H9 (cell line): ENCODE measurements at regions not wholly inside any gene's neighbourhood (a gene's known extent, or its start where the extent isn't known, plus 50 kb on each side); places are given as distances from the start of the nearest gene placed in this dataset.
A peak's percentile ranks its signal among the peaks of the same experiment; 100 is the strongest.

Experiments used
- DNase-seq: peaks from one replicate; pipeline ENCODE4 v3.0.0-alpha.2; 2017
- H2AFZ ChIP-seq: one replicate; pipeline ENCODE4 v1.6.1; 2013; ENCODE audit warnings: mild to moderate bottlenecking, low read length, control low read depth, moderate library complexity
- H2AK5ac ChIP-seq: 2 replicates; pipeline ENCODE4 v1.6.1; 2013; ENCODE audit warnings: low read length, control low read depth, mixed read lengths; ENCODE audit not compliant: insufficient read length
- H2BK120ac ChIP-seq: one replicate; pipeline ENCODE4 v1.6.1; 2013; ENCODE audit warnings: low read depth, mild to moderate bottlenecking, low read length, control low read depth, inconsistent platforms; ENCODE audit not compliant: poor library complexity, severe bottlenecking
- H2BK12ac ChIP-seq: 2 replicates; pipeline ENCODE4 v1.6.1; 2013; ENCODE audit warnings: low read length, control low read depth, mixed read lengths, low read depth; ENCODE audit not compliant: insufficient read length
- H2BK15ac ChIP-seq: 2 replicates; pipeline ENCODE4 v1.6.1; 2013; ENCODE audit warnings: low read depth, low read length, control low read depth
- H2BK20ac ChIP-seq: one replicate; pipeline ENCODE4 v1.6.1; 2013; ENCODE audit warnings: low read depth, mild to moderate bottlenecking, low read length, control low read depth, inconsistent platforms; ENCODE audit not compliant: poor library complexity, severe bottlenecking
- H2BK5ac ChIP-seq: 2 replicates; pipeline ENCODE4 v1.6.1; 2013; ENCODE audit warnings: low read length, control low read depth, mixed read lengths; ENCODE audit not compliant: insufficient read length
- H3K14ac ChIP-seq: 2 replicates; pipeline ENCODE4 v1.6.1; 2013; ENCODE audit warnings: low read length, control low read depth; ENCODE audit not compliant: insufficient read depth
- H3K18ac ChIP-seq: 2 replicates; pipeline ENCODE4 v1.6.1; 2013; ENCODE audit warnings: low read depth, mild to moderate bottlenecking, mixed read lengths, low read length, control low read depth; ENCODE audit not compliant: insufficient read length
- H3K23ac ChIP-seq: 2 replicates; pipeline ENCODE4 v1.6.1; 2013; ENCODE audit warnings: low read length, control low read depth, mixed read lengths, low read depth; ENCODE audit not compliant: insufficient read length
- H3K23me2 ChIP-seq: 2 replicates; pipeline ENCODE4 v1.6.1; 2013; ENCODE audit warnings: low read depth, mild to moderate bottlenecking, mixed read lengths, low read length, control low read depth; ENCODE audit not compliant: insufficient read length, poor library complexity, severe bottlenecking
- H3K27ac ChIP-seq: 2 replicates; pipeline ENCODE4 v1.5.1; 2013; ENCODE audit warnings: low read length, control low read depth, mixed read lengths, low read depth; ENCODE audit not compliant: insufficient read length
- H3K27me3 ChIP-seq: 2 replicates; pipeline ENCODE4 v1.6.1; 2013; ENCODE audit warnings: low read length, control low read depth, inconsistent platforms; ENCODE audit not compliant: insufficient read depth
- H3K4ac ChIP-seq: 2 replicates; pipeline ENCODE4 v1.6.1; 2013; ENCODE audit warnings: low read depth, mild to moderate bottlenecking, control low read depth, inconsistent platforms, low read length, moderate library complexity
- H3K4me1 ChIP-seq: 2 replicates; pipeline ENCODE4 v1.6.1; 2013; ENCODE audit warnings: low read length, control low read depth, inconsistent platforms; ENCODE audit not compliant: insufficient read depth
- H3K4me2 ChIP-seq: 2 replicates; pipeline ENCODE4 v1.6.1; 2013; ENCODE audit warnings: low read length, control low read depth, mixed read lengths; ENCODE audit not compliant: insufficient read length, insufficient read depth
- H3K56ac ChIP-seq: 2 replicates; pipeline ENCODE4 v1.6.1; 2013; ENCODE audit warnings: low read depth, mild to moderate bottlenecking, mixed read lengths, low read length, control low read depth; ENCODE audit not compliant: insufficient read length
- H3K79me1 ChIP-seq: 2 replicates; pipeline ENCODE4 v1.6.1; 2013; ENCODE audit warnings: low read depth, mild to moderate bottlenecking, moderate library complexity, low read length, control low read depth, inconsistent platforms; ENCODE audit not compliant: insufficient read depth, poor library complexity, severe bottlenecking
- H3K79me2 ChIP-seq: 2 replicates; pipeline ENCODE4 v1.6.1; 2013; ENCODE audit warnings: low read length, control low read depth, inconsistent platforms; ENCODE audit not compliant: insufficient read depth
- H3K9ac ChIP-seq: 2 replicates; pipeline ENCODE4 v1.6.1; 2013; ENCODE audit warnings: low read length, control low read depth, mixed read lengths; ENCODE audit not compliant: insufficient read length; ENCODE audit errors: extremely low read depth
- H3K9me3 ChIP-seq: one replicate; pipeline ENCODE4 v1.6.1; 2013; ENCODE audit warnings: low read depth, low read length, inconsistent platforms; ENCODE audit not compliant: control insufficient read depth
- H3T11ph ChIP-seq: one replicate; pipeline ENCODE4 v1.6.1; 2013; ENCODE audit warnings: mild to moderate bottlenecking, low read length, control low read depth, inconsistent platforms
- H4K20me1 ChIP-seq: one replicate; pipeline ENCODE4 v1.6.1; 2013; ENCODE audit not compliant: control insufficient read depth, insufficient read length, insufficient read depth
- H4K5ac ChIP-seq: 2 replicates; pipeline ENCODE4 v1.6.1; 2013; ENCODE audit warnings: low read depth, mild to moderate bottlenecking, mixed read lengths, low read length, control low read depth; ENCODE audit not compliant: insufficient read length
- H4K8ac ChIP-seq: replicated peaks from 2 replicates; pipeline ENCODE4 v1.6.1; 2013; ENCODE audit warnings: low read length, control low read depth, mixed read lengths, low read depth; ENCODE audit not compliant: insufficient read length
- H4K91ac ChIP-seq: 2 replicates; pipeline ENCODE4 v1.6.1; 2013; ENCODE audit warnings: low read depth, mild to moderate bottlenecking, moderate library complexity, mixed read lengths, low read length, control low read depth; ENCODE audit not compliant: insufficient read length
- H3K27ac Mint-ChIP-seq, 3 experiments: 2 replicates in 2 of 3; 3 replicates in 1 of 3; pipeline ENCODE4 v1.8.0; 2020 to 2021; ENCODE audit warnings: mixed read lengths in 3 of 3, mild to moderate bottlenecking in 1 of 3, moderate library complexity in 1 of 3
- H3K27me3 Mint-ChIP-seq: 2 replicates; pipeline ENCODE4 v1.8.0; 2021; ENCODE audit warnings: low read depth, mild to moderate bottlenecking, moderate library complexity, mixed read lengths
- H3K36me3 Mint-ChIP-seq, 3 experiments: 2 replicates in 2 of 3; 3 replicates in 1 of 3; pipeline ENCODE4 v1.8.0; 2020 to 2021; ENCODE audit warnings: low read depth in 3 of 3, mixed read lengths in 3 of 3; ENCODE audit not compliant: insufficient read depth in 1 of 3
- H3K4me1 Mint-ChIP-seq, 2 experiments: 2 replicates each; pipeline ENCODE4 v1.8.0; 2020; ENCODE audit warnings: mixed read lengths in 2 of 2
- H3K4me3 Mint-ChIP-seq, 2 experiments: 2 replicates in 1 of 2; 3 replicates in 1 of 2; pipeline ENCODE4 v1.8.0; 2020 to 2021; ENCODE audit warnings: mild to moderate bottlenecking in 2 of 2, mixed read lengths in 2 of 2, moderate library complexity in 1 of 2
- H3K9me3 Mint-ChIP-seq, 2 experiments: 2 replicates in 1 of 2; 3 replicates in 1 of 2; pipeline ENCODE4 v1.8.0; 2020; ENCODE audit warnings: mild to moderate bottlenecking in 2 of 2, mixed read lengths in 2 of 2, moderate library complexity in 1 of 2
- TF ChIP-seq, protein P1 (sequence below): fragments of 200-600 bp; sonication (generic); conservative IDR thresholded peaks from 3 replicates; pipeline ENCODE4 v1.8.0; 2021; ENCODE audit warnings: antibody characterized with exemption, mild to moderate bottlenecking

DNA sequence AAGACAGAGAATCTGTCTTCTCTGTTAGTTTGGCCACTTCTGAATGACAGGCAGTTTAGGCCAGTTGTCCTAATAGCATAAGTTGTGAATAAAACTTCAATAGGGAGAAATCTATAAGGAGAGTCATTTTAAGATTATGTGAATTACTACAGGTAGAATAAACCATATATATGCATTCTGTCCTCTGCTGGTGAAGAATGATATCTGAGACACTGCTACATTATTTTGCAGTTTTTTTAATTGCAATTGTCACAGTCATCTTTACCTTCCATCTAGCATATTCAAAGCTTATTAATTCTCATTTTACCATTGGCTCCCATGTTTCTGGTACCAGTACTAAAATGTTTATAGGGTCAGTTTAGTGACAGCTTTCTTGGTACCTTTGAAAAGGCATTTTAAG is 519.6 kb upstream of the DEPDC1 start:
- Mint-ChIP-seq H3K9me3 (peaks cover 3 to 4% of the 10 kb centered on the region in 2 experiments; a peak in 3 of 5 replicates), H3K27me3 (no peaks in the 10 kb centered on the region), H3K36me3 (peaks cover 0 to 4% (median 0%) of the 10 kb centered on the region in 3 experiments; a peak in 1 of 7 replicates), H3K27ac (no peak overlapping the region), H3K4me3 (no peak overlapping the region), H3K4me1 (peaks cover 0 to 4% of the 10 kb centered on the region in 2 experiments; a peak in 1 of 4 replicates)
- no peaks in the 10 kb centered on the region for H3K9me3 ChIP-seq
- no peak overlapping the region for H4K8ac ChIP-seq
- H2BK20ac ChIP-seq: no peak overlapping the region
- no peak overlapping the region for H3K14ac ChIP-seq
- H3K27ac ChIP-seq: no peak overlapping the region
- H3K18ac ChIP-seq: no peak overlapping the region
- no peak overlapping the region for H4K5ac ChIP-seq
- H3K27me3 ChIP-seq: no peaks in the 10 kb centered on the region
- H3T11ph ChIP-seq: no peak overlapping the region
- H2BK120ac ChIP-seq: no peak overlapping the region
- H2AFZ ChIP-seq: no peak overlapping the region
- TF ChIP-seq, protein P1, sequence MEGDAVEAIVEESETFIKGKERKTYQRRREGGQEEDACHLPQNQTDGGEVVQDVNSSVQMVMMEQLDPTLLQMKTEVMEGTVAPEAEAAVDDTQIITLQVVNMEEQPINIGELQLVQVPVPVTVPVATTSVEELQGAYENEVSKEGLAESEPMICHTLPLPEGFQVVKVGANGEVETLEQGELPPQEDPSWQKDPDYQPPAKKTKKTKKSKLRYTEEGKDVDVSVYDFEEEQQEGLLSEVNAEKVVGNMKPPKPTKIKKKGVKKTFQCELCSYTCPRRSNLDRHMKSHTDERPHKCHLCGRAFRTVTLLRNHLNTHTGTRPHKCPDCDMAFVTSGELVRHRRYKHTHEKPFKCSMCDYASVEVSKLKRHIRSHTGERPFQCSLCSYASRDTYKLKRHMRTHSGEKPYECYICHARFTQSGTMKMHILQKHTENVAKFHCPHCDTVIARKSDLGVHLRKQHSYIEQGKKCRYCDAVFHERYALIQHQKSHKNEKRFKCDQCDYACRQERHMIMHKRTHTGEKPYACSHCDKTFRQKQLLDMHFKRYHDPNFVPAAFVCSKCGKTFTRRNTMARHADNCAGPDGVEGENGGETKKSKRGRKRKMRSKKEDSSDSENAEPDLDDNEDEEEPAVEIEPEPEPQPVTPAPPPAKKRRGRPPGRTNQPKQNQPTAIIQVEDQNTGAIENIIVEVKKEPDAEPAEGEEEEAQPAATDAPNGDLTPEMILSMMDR: 0 out of 3 replicates have a peak, but pooled peaks have one; percentile 17
- H3K4ac ChIP-seq: no peak overlapping the region
- H2AK5ac ChIP-seq: no peak overlapping the region
- no peak overlapping the region for H2BK15ac ChIP-seq
- H3K56ac ChIP-seq: no peak overlapping the region
- no peaks in the 10 kb centered on the region for H3K23me2 ChIP-seq
- H3K4me2 ChIP-seq: no peak overlapping the region
- no peak overlapping the region for H3K9ac ChIP-seq
- H3K4me1 ChIP-seq: no peaks in the 10 kb centered on the region
- H4K91ac ChIP-seq: no peak overlapping the region
- no peak for DNase-seq
- H4K20me1 ChIP-seq: no peaks in the 10 kb centered on the region
- H3K79me1 ChIP-seq: no peaks in the 10 kb centered on the region
- H3K23ac ChIP-seq: no peak overlapping the region
- no peak overlapping the region for H2BK5ac ChIP-seq
- H2BK12ac ChIP-seq: no peak overlapping the region
- no peaks in the 10 kb centered on the region for H3K79me2 ChIP-seq
